Osteocyte (in vitro differentiated cells): ENCODE measurements at regions not wholly inside any gene's neighbourhood (a gene's known extent, or its start where the extent isn't known, plus 50 kb on each side); places are given as distances from the start of the nearest gene placed in this dataset.

Experiments
- DNase-seq: peaks from one replicate; pipeline ENCODE4 v3.0.0; 2021; ENCODE audit warnings: mixed read lengths; ENCODE audit not compliant: unreplicated experiment; ENCODE audit errors: extremely low spot score
- H3K27ac Mint-ChIP-seq: one replicate; pipeline ENCODE4 v1.8.0; 2021; ENCODE audit warnings: mild to moderate bottlenecking, mixed read lengths; ENCODE audit not compliant: unreplicated experiment
- H3K27me3 Mint-ChIP-seq: one replicate; pipeline ENCODE4 v1.8.0; 2021; ENCODE audit warnings: mixed read lengths; ENCODE audit not compliant: unreplicated experiment
- H3K36me3 Mint-ChIP-seq: one replicate; pipeline ENCODE4 v1.8.0; 2021; ENCODE audit warnings: mixed read lengths; ENCODE audit not compliant: unreplicated experiment
- H3K4me1 Mint-ChIP-seq: one replicate; pipeline ENCODE4 v1.8.0; 2021; ENCODE audit warnings: mixed read lengths; ENCODE audit not compliant: unreplicated experiment
- H3K4me3 Mint-ChIP-seq: one replicate; pipeline ENCODE4 v1.8.0; 2021; ENCODE audit warnings: mild to moderate bottlenecking, moderate library complexity, mixed read lengths; ENCODE audit not compliant: unreplicated experiment
- H3K9me3 Mint-ChIP-seq: one replicate; pipeline ENCODE4 v1.8.0; 2021; ENCODE audit warnings: mixed read lengths; ENCODE audit not compliant: unreplicated experiment
- TF ChIP-seq, protein P1 (sequence below): fragments of 200-600 bp; sonication (generic); IDR thresholded peaks from 2 replicates; pipeline ENCODE4 v1.5.0; 2021; ENCODE audit warnings: antibody characterized with exemption, mild to moderate bottlenecking, moderate library complexity

DNA sequence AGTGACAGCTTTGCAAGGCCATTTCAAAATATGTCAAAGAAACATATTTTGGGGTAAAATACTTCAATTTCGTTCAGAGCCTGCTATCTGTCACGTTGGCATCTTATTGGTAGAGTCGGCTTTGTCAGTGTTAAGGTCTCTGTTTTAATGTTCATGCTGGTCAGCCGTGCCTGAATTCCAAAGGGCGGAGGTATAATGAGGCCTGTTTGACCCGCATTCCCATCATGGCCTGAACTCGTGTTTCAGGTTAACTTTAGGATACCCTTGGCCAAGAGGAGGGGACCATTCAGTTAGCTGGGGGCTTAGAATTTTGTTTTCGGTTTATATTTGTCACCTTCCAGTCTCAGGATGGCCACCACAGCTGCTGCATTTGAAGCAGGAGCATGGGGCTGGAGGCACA is 236.4 kb downstream of the NFATC2 start:
- no peaks in the 10 kb centered on the region for H3K27me3 Mint-ChIP-seq
- no peak overlapping the region for H3K4me3 Mint-ChIP-seq
- TF ChIP-seq, protein P1, sequence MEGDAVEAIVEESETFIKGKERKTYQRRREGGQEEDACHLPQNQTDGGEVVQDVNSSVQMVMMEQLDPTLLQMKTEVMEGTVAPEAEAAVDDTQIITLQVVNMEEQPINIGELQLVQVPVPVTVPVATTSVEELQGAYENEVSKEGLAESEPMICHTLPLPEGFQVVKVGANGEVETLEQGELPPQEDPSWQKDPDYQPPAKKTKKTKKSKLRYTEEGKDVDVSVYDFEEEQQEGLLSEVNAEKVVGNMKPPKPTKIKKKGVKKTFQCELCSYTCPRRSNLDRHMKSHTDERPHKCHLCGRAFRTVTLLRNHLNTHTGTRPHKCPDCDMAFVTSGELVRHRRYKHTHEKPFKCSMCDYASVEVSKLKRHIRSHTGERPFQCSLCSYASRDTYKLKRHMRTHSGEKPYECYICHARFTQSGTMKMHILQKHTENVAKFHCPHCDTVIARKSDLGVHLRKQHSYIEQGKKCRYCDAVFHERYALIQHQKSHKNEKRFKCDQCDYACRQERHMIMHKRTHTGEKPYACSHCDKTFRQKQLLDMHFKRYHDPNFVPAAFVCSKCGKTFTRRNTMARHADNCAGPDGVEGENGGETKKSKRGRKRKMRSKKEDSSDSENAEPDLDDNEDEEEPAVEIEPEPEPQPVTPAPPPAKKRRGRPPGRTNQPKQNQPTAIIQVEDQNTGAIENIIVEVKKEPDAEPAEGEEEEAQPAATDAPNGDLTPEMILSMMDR: no peak
- H3K27ac Mint-ChIP-seq: no peak overlapping the region
- no peak for DNase-seq
- H3K36me3 Mint-ChIP-seq: no peaks in the 10 kb centered on the region
- peaks cover 3% of the 10 kb centered on the region for H3K4me1 Mint-ChIP-seq
- H3K9me3 Mint-ChIP-seq: no peaks in the 10 kb centered on the region

DNA sequence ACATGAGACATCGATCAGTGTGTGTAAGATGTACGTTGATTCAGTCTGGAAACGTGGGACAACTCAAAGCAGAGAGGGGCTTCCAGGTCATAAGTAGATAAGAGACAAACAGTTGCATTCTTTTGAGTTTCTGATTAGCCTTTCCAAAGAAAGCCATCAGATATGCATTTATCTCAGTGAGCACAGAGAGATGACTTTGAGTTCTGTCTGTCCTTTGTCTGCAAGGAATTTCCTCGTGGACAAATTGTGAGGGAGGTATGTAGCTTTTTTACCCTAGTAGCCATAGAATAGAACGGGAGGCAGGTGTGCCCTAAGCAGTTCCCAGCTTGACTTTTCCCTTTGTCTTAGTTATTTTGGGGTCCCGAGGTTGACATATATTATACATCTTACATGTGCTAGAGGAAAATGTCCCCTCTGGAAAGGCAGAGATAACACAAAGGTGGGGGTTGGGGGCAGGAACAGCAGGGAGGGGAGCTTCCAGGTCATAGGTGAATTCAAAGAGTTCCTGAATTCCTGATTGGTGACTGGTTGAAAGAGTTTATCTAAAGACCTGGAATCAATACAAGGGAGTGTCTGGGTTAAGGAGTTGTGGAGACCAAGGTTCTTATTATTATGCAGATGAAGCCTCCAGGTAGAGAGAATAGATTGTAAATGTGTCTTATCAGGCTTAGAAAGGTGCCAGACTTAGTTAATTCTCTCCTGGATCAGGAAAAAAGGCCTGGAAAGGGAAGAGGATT is 237.0 kb downstream of the NFATC2 start:
- Mint-ChIP-seq H3K4me1 (peaks cover 3% of the 10 kb centered on the region), H3K9me3 (peaks cover 5% of the 10 kb centered on the region), H3K36me3 (no peaks in the 10 kb centered on the region), H3K27ac (no peak overlapping the region), H3K4me3 (no peak overlapping the region), H3K27me3 (no peaks in the 10 kb centered on the region)
- no peak for DNase-seq
- TF ChIP-seq, protein P1: no peak

DNA sequence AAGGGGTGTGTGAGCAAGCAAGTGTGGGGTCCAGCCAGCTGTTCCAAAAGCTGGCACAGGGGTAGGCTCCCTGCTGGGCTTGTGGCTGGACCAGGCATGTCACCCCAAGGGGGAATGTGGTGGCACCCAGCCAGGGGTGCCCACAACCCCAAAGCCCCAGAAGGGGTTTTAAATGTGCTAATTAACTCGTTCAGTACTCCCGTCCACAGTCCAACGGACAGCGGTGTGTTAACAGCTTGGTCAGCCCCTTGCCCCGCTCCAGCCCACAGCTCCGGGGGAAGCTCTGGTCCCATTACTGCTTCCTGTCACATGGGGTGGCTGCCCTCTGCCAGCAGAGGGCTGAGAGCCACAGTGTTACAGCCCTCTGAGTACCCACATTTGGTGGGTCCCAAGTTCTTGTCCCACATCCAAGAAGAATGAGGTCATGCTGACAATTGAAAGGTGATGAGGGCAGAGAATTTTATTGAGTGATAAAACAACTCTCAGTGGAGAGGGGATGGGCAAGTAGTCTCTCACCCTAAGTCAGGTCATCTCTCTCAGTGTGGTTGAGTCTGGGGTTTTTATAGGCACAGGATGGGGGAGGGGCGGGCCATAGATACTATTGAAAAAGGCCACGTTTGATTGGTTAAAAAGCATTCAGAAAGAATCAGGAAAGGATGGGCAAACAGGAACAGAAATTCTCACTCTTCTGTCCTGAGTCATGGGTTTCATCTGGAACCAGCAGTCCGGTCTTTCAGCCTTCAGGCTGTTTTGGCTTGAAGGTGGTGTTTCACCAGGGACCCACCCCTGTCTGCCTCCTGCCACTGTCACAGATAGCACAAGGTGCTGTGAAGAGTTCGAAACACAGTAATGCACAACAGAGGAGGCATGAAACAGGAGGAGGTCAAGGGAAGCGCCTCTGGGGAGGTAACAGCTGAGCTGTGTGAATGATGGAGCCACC is 238.5 kb downstream of the NFATC2 start:
- H3K27ac Mint-ChIP-seq: no peak overlapping the region
- H3K9me3 Mint-ChIP-seq: peaks cover 11% of the 10 kb centered on the region

DNA sequence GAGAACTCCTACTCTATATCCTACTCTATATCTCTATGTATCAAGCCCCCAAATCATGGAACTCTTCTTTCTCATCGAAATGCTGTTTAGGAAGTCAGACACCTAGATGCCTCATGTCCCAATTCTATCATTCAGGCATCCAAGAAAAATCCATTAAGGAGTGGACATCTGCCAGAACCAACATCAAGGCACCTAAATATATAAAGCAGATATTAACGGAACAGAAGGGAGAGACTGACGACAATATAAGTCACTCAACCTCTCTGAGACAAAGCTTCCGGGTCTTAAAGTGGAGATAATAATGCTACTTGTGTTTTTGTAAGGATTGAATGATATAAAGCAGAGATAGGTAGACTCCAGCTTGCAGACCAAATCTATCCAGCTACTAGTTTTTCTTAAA is 241.5 kb downstream of the NFATC2 start:
- no peaks in the 10 kb centered on the region for H3K36me3 Mint-ChIP-seq
- peaks cover 11% of the 10 kb centered on the region for H3K9me3 Mint-ChIP-seq
- TF ChIP-seq, protein P1: no peak
- no peak overlapping the region for H3K4me3 Mint-ChIP-seq
- H3K4me1 Mint-ChIP-seq: no peaks in the 10 kb centered on the region
- no peak for DNase-seq
- no peak overlapping the region for H3K27ac Mint-ChIP-seq
- no peaks in the 10 kb centered on the region for H3K27me3 Mint-ChIP-seq

More for the DNA sequence above, 238.5 kb downstream of the NFATC2 start:
- no peaks in the 10 kb centered on the region for H3K36me3 Mint-ChIP-seq
- no peaks in the 10 kb centered on the region for H3K27me3 Mint-ChIP-seq
- DNase-seq: no peak
- H3K4me1 Mint-ChIP-seq: peaks cover 3% of the 10 kb centered on the region
- TF ChIP-seq, protein P1: no peak
- no peak overlapping the region for H3K4me3 Mint-ChIP-seq

DNA sequence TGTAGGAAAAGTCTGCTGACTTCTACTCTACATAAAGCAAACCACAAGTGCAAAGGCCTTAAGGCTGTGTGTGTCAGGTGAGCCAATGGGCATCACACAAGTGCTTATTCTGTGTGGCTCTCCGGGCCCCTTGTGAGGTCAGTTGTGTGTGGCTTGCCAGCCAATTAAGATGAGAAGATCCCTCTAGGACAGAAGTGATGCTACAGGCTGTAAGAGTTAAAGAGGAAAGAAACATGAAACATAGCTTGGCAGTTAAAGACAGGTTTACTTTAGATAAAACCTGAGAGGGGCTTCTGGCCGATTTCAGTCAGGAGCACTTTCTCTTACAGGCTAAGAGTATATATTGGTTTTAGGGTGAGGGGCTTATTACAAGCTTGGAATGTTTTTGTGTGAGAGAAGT is 242.4 kb downstream of the NFATC2 start:
- Mint-ChIP-seq H3K27ac (no peak overlapping the region), H3K27me3 (no peaks in the 10 kb centered on the region), H3K36me3 (no peaks in the 10 kb centered on the region)

More for the DNA sequence above, 242.4 kb downstream of the NFATC2 start:
- H3K4me1 Mint-ChIP-seq: no peaks in the 10 kb centered on the region
- peaks cover 11% of the 10 kb centered on the region for H3K9me3 Mint-ChIP-seq
- TF ChIP-seq, protein P1: no peak
- DNase-seq: no peak
- no peak overlapping the region for H3K4me3 Mint-ChIP-seq
